KMS-11 (cell line): ENCODE measurements at regions not wholly inside any gene's neighbourhood (a gene's known extent, or its start where the extent isn't known, plus 50 kb on each side); places are given as distances from the start of the nearest gene placed in this dataset.

Experiments
- H2AFZ ChIP-seq: fragments of 200-600 bp; sonication (generic); 2 replicates; pipeline ENCODE4 v1.6.1; 2016; ENCODE audit warnings: antibody characterized with exemption, mixed run types, low read depth
- H3K27ac ChIP-seq: fragments of 200-600 bp; sonication (generic); 2 replicates; pipeline ENCODE4 v1.6.1; 2016; ENCODE audit warnings: mild to moderate bottlenecking, mixed run types
- H3K27me3 ChIP-seq: fragments of 200-600 bp; sonication (generic); 2 replicates; pipeline ENCODE4 v1.6.1; 2017; ENCODE audit warnings: mild to moderate bottlenecking, low read depth, mixed run types, moderate library complexity; ENCODE audit not compliant: insufficient read depth
- H3K36me3 ChIP-seq: fragments of 200-600 bp; sonication (generic); 2 replicates; pipeline ENCODE4 v1.6.1; 2017; ENCODE audit warnings: mild to moderate bottlenecking, mixed run types; ENCODE audit not compliant: insufficient read depth
- H3K4me1 ChIP-seq: fragments of 200-600 bp; sonication (generic); 2 replicates; pipeline ENCODE4 v1.6.1; 2016; ENCODE audit warnings: mild to moderate bottlenecking, low read depth, mixed run types; ENCODE audit not compliant: poor library complexity, severe bottlenecking
- H3K4me2 ChIP-seq: fragments of 200-600 bp; sonication (generic); 2 replicates; pipeline ENCODE4 v1.7.0; 2016; ENCODE audit warnings: mild to moderate bottlenecking, mixed run types
- H3K4me3 ChIP-seq: fragments of 200-600 bp; sonication (generic); IDR thresholded peaks from 2 replicates; pipeline ENCODE4 v1.6.1; 2017; ENCODE audit warnings: low read depth, low read length, mixed read lengths; ENCODE audit not compliant: insufficient read depth
- H3K79me2 ChIP-seq: fragments of 200-600 bp; sonication (generic); 2 replicates; pipeline ENCODE4 v1.6.1; 2016; ENCODE audit warnings: low read depth, mixed run types; ENCODE audit not compliant: insufficient read depth
- H3K9ac ChIP-seq: fragments of 200-600 bp; sonication (generic); 2 replicates; pipeline ENCODE4 v1.6.1; 2016; ENCODE audit warnings: mild to moderate bottlenecking, mixed run types
- H4K20me1 ChIP-seq: fragments of 200-600 bp; sonication (generic); 2 replicates; pipeline ENCODE4 v1.6.1; 2016; ENCODE audit warnings: mild to moderate bottlenecking, mixed run types; ENCODE audit not compliant: insufficient read depth
- TF ChIP-seq, protein P1 (sequence below): fragments of 200-600 bp; sonication (generic); conservative IDR thresholded peaks from 2 replicates; pipeline ENCODE4 v1.6.1; 2017; ENCODE audit warnings: low read depth, mild to moderate bottlenecking, antibody characterized with exemption, low read length, moderate library complexity, mixed read lengths

DNA sequence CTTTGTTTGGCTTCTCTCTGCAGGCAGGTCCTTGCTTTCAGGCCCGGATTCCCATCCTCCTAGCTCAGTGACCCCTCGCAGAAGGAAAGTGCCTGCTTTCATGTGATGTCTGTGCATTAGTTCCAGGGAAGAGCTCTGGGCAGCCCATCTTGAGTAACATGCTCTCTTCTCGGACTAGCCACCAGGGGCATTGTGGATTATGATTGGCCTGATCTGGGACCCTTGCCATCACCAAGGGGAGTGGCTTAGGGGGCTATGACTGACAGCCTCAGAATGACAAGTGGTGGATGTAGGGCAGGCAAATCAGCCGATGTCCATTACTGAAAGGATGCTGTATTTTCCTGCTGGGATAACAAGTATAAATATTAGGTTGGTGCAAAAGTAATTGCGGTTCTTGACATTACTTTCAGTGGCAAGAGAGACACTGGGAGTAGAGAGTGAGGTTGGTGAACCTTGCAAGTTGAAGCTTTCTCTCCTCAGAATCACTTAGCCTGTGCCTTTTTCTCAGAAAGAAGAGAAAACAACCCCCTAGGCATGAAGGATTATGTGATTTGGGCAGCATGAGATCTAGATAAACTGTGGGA is 71.5 kb upstream of the MPHOSPH6 start:
- no peak overlapping the region for H2AFZ ChIP-seq

DNA sequence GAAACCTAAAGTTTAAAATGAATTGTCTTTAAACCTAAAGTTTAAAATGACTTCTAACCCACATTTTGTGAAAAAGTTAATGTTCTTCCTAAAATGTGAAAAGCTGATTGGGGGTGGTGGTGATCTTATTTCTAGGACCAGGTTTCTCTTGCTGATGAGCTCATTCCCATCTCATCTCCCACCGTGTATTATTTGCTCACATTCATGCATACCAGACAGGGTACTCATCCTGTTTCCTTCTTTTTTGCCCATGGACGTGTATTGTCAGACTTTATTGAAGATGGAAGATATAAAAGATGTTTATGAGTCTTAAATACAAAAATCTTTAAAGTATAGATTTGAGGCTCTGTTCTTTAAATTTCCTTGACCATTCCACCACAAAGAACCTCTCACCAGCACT is 70.1 kb upstream of the MPHOSPH6 start:
- Histone ChIP-seq H3K79me2 (no peaks in the 10 kb centered on the region), H3K4me3 (no peak overlapping the region), H3K27me3 (no peaks in the 10 kb centered on the region), H3K4me2 (no peak overlapping the region), H3K27ac (no peak overlapping the region), H2AFZ (no peak overlapping the region), H3K4me1 (no peaks in the 10 kb centered on the region), H3K9ac (no peak overlapping the region), H3K36me3 (no peaks in the 10 kb centered on the region), H4K20me1 (no peaks in the 10 kb centered on the region)
- TF ChIP-seq, protein P1, sequence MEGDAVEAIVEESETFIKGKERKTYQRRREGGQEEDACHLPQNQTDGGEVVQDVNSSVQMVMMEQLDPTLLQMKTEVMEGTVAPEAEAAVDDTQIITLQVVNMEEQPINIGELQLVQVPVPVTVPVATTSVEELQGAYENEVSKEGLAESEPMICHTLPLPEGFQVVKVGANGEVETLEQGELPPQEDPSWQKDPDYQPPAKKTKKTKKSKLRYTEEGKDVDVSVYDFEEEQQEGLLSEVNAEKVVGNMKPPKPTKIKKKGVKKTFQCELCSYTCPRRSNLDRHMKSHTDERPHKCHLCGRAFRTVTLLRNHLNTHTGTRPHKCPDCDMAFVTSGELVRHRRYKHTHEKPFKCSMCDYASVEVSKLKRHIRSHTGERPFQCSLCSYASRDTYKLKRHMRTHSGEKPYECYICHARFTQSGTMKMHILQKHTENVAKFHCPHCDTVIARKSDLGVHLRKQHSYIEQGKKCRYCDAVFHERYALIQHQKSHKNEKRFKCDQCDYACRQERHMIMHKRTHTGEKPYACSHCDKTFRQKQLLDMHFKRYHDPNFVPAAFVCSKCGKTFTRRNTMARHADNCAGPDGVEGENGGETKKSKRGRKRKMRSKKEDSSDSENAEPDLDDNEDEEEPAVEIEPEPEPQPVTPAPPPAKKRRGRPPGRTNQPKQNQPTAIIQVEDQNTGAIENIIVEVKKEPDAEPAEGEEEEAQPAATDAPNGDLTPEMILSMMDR: no peak

More for the DNA sequence above, 71.5 kb upstream of the MPHOSPH6 start:
- no peak overlapping the region for H3K4me2 ChIP-seq
- no peaks in the 10 kb centered on the region for H4K20me1 ChIP-seq
- H3K27ac ChIP-seq: no peak overlapping the region
- H3K36me3 ChIP-seq: no peaks in the 10 kb centered on the region
- no peaks in the 10 kb centered on the region for H3K27me3 ChIP-seq
- no peaks in the 10 kb centered on the region for H3K4me1 ChIP-seq
- TF ChIP-seq, protein P1: no peak
- no peak overlapping the region for H3K4me3 ChIP-seq
- H3K9ac ChIP-seq: no peak overlapping the region
- H3K79me2 ChIP-seq: no peaks in the 10 kb centered on the region

DNA sequence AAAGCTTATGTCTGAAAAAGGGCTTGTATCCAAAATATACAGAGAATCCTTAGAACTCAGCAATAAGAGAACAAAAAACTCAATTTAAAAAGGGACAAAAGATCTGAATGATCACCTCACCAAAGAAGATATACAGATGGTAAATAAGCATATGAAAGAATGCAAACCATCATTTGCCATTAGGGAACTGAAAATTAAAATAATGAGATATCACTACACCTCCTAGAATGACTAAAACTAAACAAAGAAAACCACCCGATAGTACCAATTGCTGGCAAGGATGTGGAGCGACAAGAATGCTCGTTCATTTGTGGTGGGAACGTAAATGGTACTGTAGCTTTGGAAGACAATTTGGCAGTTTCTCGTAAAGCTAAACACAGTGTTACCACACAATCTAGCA is 66.9 kb upstream of the MPHOSPH6 start:
- H3K27me3 ChIP-seq: no peaks in the 10 kb centered on the region
- no peak overlapping the region for H2AFZ ChIP-seq
- H4K20me1 ChIP-seq: no peaks in the 10 kb centered on the region
- H3K4me3 ChIP-seq: no peak overlapping the region
- H3K9ac ChIP-seq: no peak overlapping the region
- no peaks in the 10 kb centered on the region for H3K79me2 ChIP-seq
- no peak overlapping the region for H3K27ac ChIP-seq
- H3K4me2 ChIP-seq: no peak overlapping the region
- no peaks in the 10 kb centered on the region for H3K4me1 ChIP-seq
- TF ChIP-seq, protein P1: no peak
- no peaks in the 10 kb centered on the region for H3K36me3 ChIP-seq

DNA sequence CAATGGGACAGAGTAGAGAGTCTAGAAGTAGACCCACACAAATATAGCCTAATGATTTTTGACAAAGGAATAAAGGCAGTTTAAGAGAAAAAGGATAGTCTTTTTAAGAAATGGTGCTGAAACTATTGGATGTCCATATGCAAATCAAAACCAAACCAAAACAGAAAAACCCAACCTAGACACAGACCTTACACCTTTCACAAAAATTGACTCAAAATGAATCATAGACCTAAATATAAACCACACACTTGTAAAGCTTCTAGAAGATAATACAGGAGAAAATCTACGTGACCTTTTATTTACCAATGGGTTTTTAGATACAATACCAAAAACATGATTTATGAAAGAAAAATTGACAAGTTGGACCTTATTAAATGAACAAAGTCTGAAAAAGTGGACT is 66.4 kb upstream of the MPHOSPH6 start:
- Histone ChIP-seq H3K4me2 (no peak overlapping the region), H3K9ac (no peak overlapping the region), H3K27ac (no peak overlapping the region), H4K20me1 (no peaks in the 10 kb centered on the region), H2AFZ (no peak overlapping the region), H3K27me3 (no peaks in the 10 kb centered on the region), H3K36me3 (no peaks in the 10 kb centered on the region), H3K79me2 (no peaks in the 10 kb centered on the region), H3K4me3 (no peak overlapping the region), H3K4me1 (no peaks in the 10 kb centered on the region)
- TF ChIP-seq, protein P1: no peak
